K562 (cell line): ENCODE measurements at regions not wholly inside any gene's neighbourhood (a gene's known extent, or its start where the extent isn't known, plus 50 kb on each side); places are given as distances from the start of the nearest gene placed in this dataset.

Source experiments
- ATAC-seq: fragments of 200-7000 bp; cut with Tn5 transposase; 3 replicates; pipeline ENCODE4 v1.9.1; 2020; ENCODE audit warnings: moderate library complexity
- BruUV-seq: library from RNA; stranded (reverse); fragments of 400-500 nt; replicated peaks from 2 replicates; lab custom pipeline; 2021; lab: Mats Ljungman, UMichigan
- CTCF ChIA-PET: fragments of 300-600 bp; formaldehyde crosslinking; extraction: SDS; loops from one replicate; lab custom pipeline; 2021; ENCODE audit warnings: low intra/inter-chr PET ratio; lab: Yijun Ruan, JAX
- POLR2A ChIA-PET: fragments of 300-600, 350-650 bp; sonication (Branson Sonifier 250); formaldehyde crosslinking; extraction: SDS; loops from one replicate; lab custom pipeline; 2021; ENCODE audit warnings: antibody characterized with exemption, inconsistent platforms; lab: Yijun Ruan, JAX
- DNase-seq, 4 experiments: peaks; one replicate each; pipeline versions ENCODE4 v3.0.0 to v3.0.0-alpha.2; 2011 to 2018; ENCODE audit warnings: low spot score in 3 of 4, mixed read lengths in 3 of 4; ENCODE audit errors: extremely low read depth in 1 of 4
- FAIRE-seq: peaks from 2 replicates; lab custom pipeline; 2011; peaks lifted over from hg19 to GRCh38; lab: Jason Lieb, UNC
- H2AFZ ChIP-seq: 2 replicates; pipeline ENCODE4 v1.6.0; 2011; ENCODE audit warnings: low read depth, low read length, control low read depth, inconsistent platforms
- H3K27ac ChIP-seq: fragments of 200-600 bp; 3 replicates; pipeline ENCODE4 v1.8.0; 2011; ENCODE audit warnings: low read depth, mild to moderate bottlenecking, control low read depth, inconsistent platforms, low read length, moderate library complexity, mixed read lengths; ENCODE audit errors: extremely low read depth
- H3K27me3 ChIP-seq, 2 experiments: fragments of 300-600 bp in 1 of 2; 2 replicates in 1 of 2; 3 replicates in 1 of 2; pipeline versions ENCODE4 v1.6.0 to v1.8.0; 2011; ENCODE audit warnings: inconsistent platforms in 2 of 2, low read length in 2 of 2, mild to moderate bottlenecking in 1 of 2, mixed read lengths in 1 of 2, moderate library complexity in 1 of 2; ENCODE audit not compliant: control insufficient read depth in 2 of 2, insufficient read depth in 2 of 2
- H3K36me3 ChIP-seq: fragments of 300-600 bp; 3 replicates; pipeline ENCODE4 v1.8.0; 2011; ENCODE audit warnings: mild to moderate bottlenecking, low read length, inconsistent platforms; ENCODE audit not compliant: control insufficient read depth, insufficient read depth
- H3K4me1 ChIP-seq, 2 experiments: fragments of 200-600 bp in 1 of 2; replicated peaks in 1 of 2; 2 replicates in 1 of 2; 3 replicates in 1 of 2; pipeline versions ENCODE4 v1.5.1 to v1.8.0; 2011; ENCODE audit warnings: inconsistent platforms in 2 of 2, low read length in 2 of 2, mild to moderate bottlenecking in 1 of 2, mixed read lengths in 1 of 2, moderate library complexity in 1 of 2; ENCODE audit not compliant: control insufficient read depth in 2 of 2, insufficient read depth in 2 of 2
- H3K4me2 ChIP-seq: 2 replicates; pipeline ENCODE4 v1.6.1; 2011; ENCODE audit warnings: low read length, control low read depth, inconsistent platforms, mixed read lengths; ENCODE audit not compliant: insufficient read depth
- H3K4me3 ChIP-seq: fragments of 200-600 bp; sonication (generic), shearing (Covaris generic); 2 replicates; pipeline ENCODE4 v1.5.1; 2016; ENCODE audit warnings: control low read depth, inconsistent platforms
- H3K79me2 ChIP-seq: fragments of 200-600 bp; 3 replicates; pipeline ENCODE4 v1.8.0; 2011; ENCODE audit warnings: low read length, inconsistent platforms; ENCODE audit not compliant: control insufficient read depth, insufficient read depth
- H3K9ac ChIP-seq, 2 experiments: 2 replicates each; pipeline versions ENCODE4 v1.6.0 to v1.6.1; 2011; ENCODE audit warnings: low read depth in 2 of 2, low read length in 2 of 2, control low read depth in 1 of 2, inconsistent platforms in 1 of 2, mild to moderate bottlenecking in 1 of 2, mixed read lengths in 1 of 2; ENCODE audit not compliant: insufficient read depth in 1 of 2
- H3K9me1 ChIP-seq: one replicate; pipeline ENCODE4 v1.6.0; 2011; ENCODE audit warnings: inconsistent platforms, mild to moderate bottlenecking, low read length, moderate library complexity; ENCODE audit not compliant: control insufficient read depth, insufficient read depth
- H3K9me3 ChIP-seq: replicated peaks from 2 replicates; pipeline ENCODE4 v1.5.1; 2011; ENCODE audit warnings: low read depth, low read length, inconsistent platforms; ENCODE audit not compliant: control insufficient read depth, insufficient read depth
- H4K20me1 ChIP-seq: replicated peaks from 2 replicates; pipeline ENCODE4 v1.6.1; 2011; ENCODE audit warnings: low read length, inconsistent platforms, mixed read lengths; ENCODE audit not compliant: control insufficient read depth, insufficient read depth
- ARID1B ChIP-seq: fragments of 450-650 bp; IDR thresholded peaks from 2 replicates; pipeline ENCODE4 v1.6.1; 2016; ENCODE audit warnings: antibody characterized with exemption, mild to moderate bottlenecking, inconsistent platforms
- ARNT ChIP-seq, 2 experiments: fragments of 450-650 bp; IDR thresholded peaks; 2 replicates each; pipeline ENCODE4 v1.6.1; 2016; ENCODE audit warnings: mild to moderate bottlenecking in 1 of 2
- CREBBP ChIP-seq: IDR thresholded peaks from one replicate; pipeline ENCODE4 v1.6.1; 2012; ENCODE audit warnings: low read depth, mild to moderate bottlenecking, control low read depth, inconsistent platforms, low read length
- ETV5 ChIP-seq: sonication (generic); formaldehyde crosslinking; IDR thresholded peaks from 2 replicates; pipeline ENCODE4 v1.4.0; 2020; ENCODE audit warnings: low read depth, mild to moderate bottlenecking, missing genetic modification reagents
- HLTF ChIP-seq: fragments of 450-650 bp; IDR thresholded peaks from 2 replicates; pipeline ENCODE4 v1.6.1; 2016
- LCOR ChIP-seq: sonication (generic); formaldehyde crosslinking; IDR thresholded peaks from 2 replicates; pipeline ENCODE4 v1.8.0; 2022; ENCODE audit warnings: mild to moderate bottlenecking, missing genetic modification reagents
- MBD1 ChIP-seq: fragments of 250-450 bp; sonication (Bioruptor Pico); IDR thresholded peaks from 2 replicates; pipeline ENCODE4 v1.8.0; 2022; ENCODE audit warnings: inconsistent platforms
- MCM2 ChIP-seq: fragments of 450-650 bp; IDR thresholded peaks from 2 replicates; pipeline ENCODE4 v1.6.1; 2017; ENCODE audit warnings: low read depth, mild to moderate bottlenecking
- NRF1 ChIP-seq, 2 experiments: fragments of 450-650 bp; IDR thresholded peaks in 1 of 2; conservative IDR thresholded peaks in 1 of 2; 2 replicates each; pipeline ENCODE4 v1.6.1; 2014; ENCODE audit warnings: mild to moderate bottlenecking in 2 of 2
- POU5F1 ChIP-seq: fragments of 150-350 bp; IDR thresholded peaks from 2 replicates; pipeline ENCODE4 v1.6.1; 2014; ENCODE audit warnings: borderline replicate concordance, low read length, low read depth, mild to moderate bottlenecking; ENCODE audit not compliant: partially characterized antibody
- RFX7 ChIP-seq: fragments of 250-450 bp; sonication (Bioruptor Pico); IDR thresholded peaks from 2 replicates; pipeline ENCODE4 v1.5.1; 2021; ENCODE audit warnings: mild to moderate bottlenecking
- SMAD2 ChIP-seq: fragments of 150-350 bp; IDR thresholded peaks from 2 replicates; pipeline ENCODE4 v1.6.1; 2014; ENCODE audit warnings: low read depth, mild to moderate bottlenecking, low read length
- SREBF1 ChIP-seq: fragments of 150-350 bp; IDR thresholded peaks from 2 replicates; pipeline ENCODE4 v1.6.1; 2014; ENCODE audit warnings: antibody characterized with exemption, low read depth, low read length, borderline replicate concordance
- TAF9B ChIP-seq: fragments of 450-650 bp; IDR thresholded peaks from 2 replicates; pipeline ENCODE4 v1.6.1; 2018; ENCODE audit warnings: mild to moderate bottlenecking; ENCODE audit not compliant: partially characterized antibody
- ZFP36 ChIP-seq: fragments of 150-350 bp; IDR thresholded peaks from 2 replicates; pipeline ENCODE4 v1.6.1; 2018; ENCODE audit warnings: low read length, low read depth; ENCODE audit not compliant: partially characterized antibody
- WGBS: fragments of 100-300 bp; shearing (Covaris generic); methylation state at CpG from one replicate; pipeline ENCODE4 v1.1.6; 2016; ENCODE audit warnings: low coverage, mixed read lengths; ENCODE audit not compliant: insufficient coverage; ENCODE audit errors: missing lambda C conversion rate; 5-methylcytosine and 5-hydroxymethylcytosine counted together
- in situ Hi-C: fragments of 300-500 bp; cut with MboI; formaldehyde crosslinking; loops from 4 replicates; pipeline ENCODE4 v1.15.0; 2018; ENCODE audit warnings: inconsistent platforms, mixed read lengths
- intact Hi-C: fragments of 100-400 bp; cut with micrococcal nuclease; formaldehyde crosslinking; loops from 2 replicates; pipeline ENCODE4 v1.14.2; 2022
- TF ChIP-seq, protein P1 (sequence below): fragments of 450-650 bp; IDR thresholded peaks from 2 replicates; pipeline ENCODE4 v1.6.1; 2017; ENCODE audit warnings: mild to moderate bottlenecking, moderate library complexity

- no peaks in the 10 kb centered on the region for H3K79me2 ChIP-seq
- no peaks in the 10 kb centered on the region for H3K9me1 ChIP-seq
- H3K36me3 ChIP-seq: no peaks in the 10 kb centered on the region
- no peak for TF ChIP-seq MBD1 (CRISPR knock-in tag)
- TF ChIP-seq POU5F1: no peak
- TF ChIP-seq, protein P1, sequence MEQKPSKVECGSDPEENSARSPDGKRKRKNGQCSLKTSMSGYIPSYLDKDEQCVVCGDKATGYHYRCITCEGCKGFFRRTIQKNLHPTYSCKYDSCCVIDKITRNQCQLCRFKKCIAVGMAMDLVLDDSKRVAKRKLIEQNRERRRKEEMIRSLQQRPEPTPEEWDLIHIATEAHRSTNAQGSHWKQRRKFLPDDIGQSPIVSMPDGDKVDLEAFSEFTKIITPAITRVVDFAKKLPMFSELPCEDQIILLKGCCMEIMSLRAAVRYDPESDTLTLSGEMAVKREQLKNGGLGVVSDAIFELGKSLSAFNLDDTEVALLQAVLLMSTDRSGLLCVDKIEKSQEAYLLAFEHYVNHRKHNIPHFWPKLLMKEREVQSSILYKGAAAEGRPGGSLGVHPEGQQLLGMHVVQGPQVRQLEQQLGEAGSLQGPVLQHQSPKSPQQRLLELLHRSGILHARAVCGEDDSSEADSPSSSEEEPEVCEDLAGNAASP: no peak
- no peak for TF ChIP-seq ARNT (IDR thresholded peaks at IDR 0.05)
- no peak for TF ChIP-seq HLTF
- TF ChIP-seq RFX7 (CRISPR knock-in tag): no peak
- no peak for TF ChIP-seq LCOR (CRISPR knock-in tag)
- no peak for TF ChIP-seq CREBBP
- no peak for TF ChIP-seq SREBF1
- no peak for TF ChIP-seq TAF9B
- TF ChIP-seq ETV5 (CRISPR knock-in tag): no peak
- TF ChIP-seq ZFP36: no peak
- no peak for TF ChIP-seq ARID1B
- no peak for TF ChIP-seq SMAD2
- TF ChIP-seq NRF1 (conservative IDR thresholded peaks at IDR 0.05 in 1 of 2, IDR thresholded peaks at IDR 0.05 in 1 of 2): no peak
- no peak for TF ChIP-seq MCM2
- 10% methylated on average over 5 of the region's 5 CpGs for WGBS
- H3K4me3 ChIP-seq: no peak overlapping the region
- no TSS peak for BruUV-seq
- no peak for ATAC-seq
- ChIA-PET CTCF (no interaction called here), POLR2A (interaction anchor here (0.7 kb wide), 1 partner anchor 9 kb away, joined by 6 read pairs; no protein-coding TSS in a partner anchor)
- H3K27me3 ChIP-seq: peaks cover 14 to 34% of the 10 kb centered on the region in 2 experiments
- H4K20me1 ChIP-seq: no peaks in the 10 kb centered on the region
- H2AFZ ChIP-seq: no peak overlapping the region
- FAIRE-seq: no peak
- no peaks in the 10 kb centered on the region for H3K9me3 ChIP-seq
- no peak overlapping the region for H3K4me2 ChIP-seq
- intact Hi-C loops (loop anchor here (10.0 kb wide), 1 partner anchor 160 kb away; no protein-coding TSS in a partner anchor), in situ Hi-C loops (no loop called here)
- no peak overlapping the region for H3K27ac ChIP-seq
- no peak overlapping the region for H3K9ac ChIP-seq
- no peaks in the 10 kb centered on the region; a peak in 1 of 5 replicates for H3K4me1 ChIP-seq
- no peak for DNase-seq
Measured at GRCh38 chr16:16994831-16995230, 475.9 kb downstream of the XYLT1 start.
